H9 (cell line): ENCODE measurements at regions not wholly inside any gene's neighbourhood (a gene's known extent, or its start where the extent isn't known, plus 50 kb on each side); places are given as distances from the start of the nearest gene placed in this dataset.

Experiments
- DNase-seq: peaks from one replicate; pipeline ENCODE4 v3.0.0-alpha.2; 2017
- H2AFZ ChIP-seq: one replicate; pipeline ENCODE4 v1.6.1; 2013; ENCODE audit warnings: mild to moderate bottlenecking, low read length, control low read depth, moderate library complexity
- H2AK5ac ChIP-seq: 2 replicates; pipeline ENCODE4 v1.6.1; 2013; ENCODE audit warnings: low read length, control low read depth, mixed read lengths; ENCODE audit not compliant: insufficient read length
- H2BK120ac ChIP-seq: one replicate; pipeline ENCODE4 v1.6.1; 2013; ENCODE audit warnings: low read depth, mild to moderate bottlenecking, low read length, control low read depth, inconsistent platforms; ENCODE audit not compliant: poor library complexity, severe bottlenecking
- H2BK12ac ChIP-seq: 2 replicates; pipeline ENCODE4 v1.6.1; 2013; ENCODE audit warnings: low read length, control low read depth, mixed read lengths, low read depth; ENCODE audit not compliant: insufficient read length
- H2BK15ac ChIP-seq: 2 replicates; pipeline ENCODE4 v1.6.1; 2013; ENCODE audit warnings: low read depth, low read length, control low read depth
- H2BK20ac ChIP-seq: one replicate; pipeline ENCODE4 v1.6.1; 2013; ENCODE audit warnings: low read depth, mild to moderate bottlenecking, low read length, control low read depth, inconsistent platforms; ENCODE audit not compliant: poor library complexity, severe bottlenecking
- H2BK5ac ChIP-seq: 2 replicates; pipeline ENCODE4 v1.6.1; 2013; ENCODE audit warnings: low read length, control low read depth, mixed read lengths; ENCODE audit not compliant: insufficient read length
- H3K14ac ChIP-seq: 2 replicates; pipeline ENCODE4 v1.6.1; 2013; ENCODE audit warnings: low read length, control low read depth; ENCODE audit not compliant: insufficient read depth
- H3K18ac ChIP-seq: 2 replicates; pipeline ENCODE4 v1.6.1; 2013; ENCODE audit warnings: low read depth, mild to moderate bottlenecking, mixed read lengths, low read length, control low read depth; ENCODE audit not compliant: insufficient read length
- H3K23ac ChIP-seq: 2 replicates; pipeline ENCODE4 v1.6.1; 2013; ENCODE audit warnings: low read length, control low read depth, mixed read lengths, low read depth; ENCODE audit not compliant: insufficient read length
- H3K23me2 ChIP-seq: 2 replicates; pipeline ENCODE4 v1.6.1; 2013; ENCODE audit warnings: low read depth, mild to moderate bottlenecking, mixed read lengths, low read length, control low read depth; ENCODE audit not compliant: insufficient read length, poor library complexity, severe bottlenecking
- H3K27ac ChIP-seq: 2 replicates; pipeline ENCODE4 v1.5.1; 2013; ENCODE audit warnings: low read length, control low read depth, mixed read lengths, low read depth; ENCODE audit not compliant: insufficient read length
- H3K27me3 ChIP-seq: 2 replicates; pipeline ENCODE4 v1.6.1; 2013; ENCODE audit warnings: low read length, control low read depth, inconsistent platforms; ENCODE audit not compliant: insufficient read depth
- H3K4ac ChIP-seq: 2 replicates; pipeline ENCODE4 v1.6.1; 2013; ENCODE audit warnings: low read depth, mild to moderate bottlenecking, control low read depth, inconsistent platforms, low read length, moderate library complexity
- H3K4me1 ChIP-seq: 2 replicates; pipeline ENCODE4 v1.6.1; 2013; ENCODE audit warnings: low read length, control low read depth, inconsistent platforms; ENCODE audit not compliant: insufficient read depth
- H3K4me2 ChIP-seq: 2 replicates; pipeline ENCODE4 v1.6.1; 2013; ENCODE audit warnings: low read length, control low read depth, mixed read lengths; ENCODE audit not compliant: insufficient read length, insufficient read depth
- H3K56ac ChIP-seq: 2 replicates; pipeline ENCODE4 v1.6.1; 2013; ENCODE audit warnings: low read depth, mild to moderate bottlenecking, mixed read lengths, low read length, control low read depth; ENCODE audit not compliant: insufficient read length
- H3K79me1 ChIP-seq: 2 replicates; pipeline ENCODE4 v1.6.1; 2013; ENCODE audit warnings: low read depth, mild to moderate bottlenecking, moderate library complexity, low read length, control low read depth, inconsistent platforms; ENCODE audit not compliant: insufficient read depth, poor library complexity, severe bottlenecking
- H3K79me2 ChIP-seq: 2 replicates; pipeline ENCODE4 v1.6.1; 2013; ENCODE audit warnings: low read length, control low read depth, inconsistent platforms; ENCODE audit not compliant: insufficient read depth
- H3K9ac ChIP-seq: 2 replicates; pipeline ENCODE4 v1.6.1; 2013; ENCODE audit warnings: low read length, control low read depth, mixed read lengths; ENCODE audit not compliant: insufficient read length; ENCODE audit errors: extremely low read depth
- H3K9me3 ChIP-seq: one replicate; pipeline ENCODE4 v1.6.1; 2013; ENCODE audit warnings: low read depth, low read length, inconsistent platforms; ENCODE audit not compliant: control insufficient read depth
- H3T11ph ChIP-seq: one replicate; pipeline ENCODE4 v1.6.1; 2013; ENCODE audit warnings: mild to moderate bottlenecking, low read length, control low read depth, inconsistent platforms
- H4K20me1 ChIP-seq: one replicate; pipeline ENCODE4 v1.6.1; 2013; ENCODE audit not compliant: control insufficient read depth, insufficient read length, insufficient read depth
- H4K5ac ChIP-seq: 2 replicates; pipeline ENCODE4 v1.6.1; 2013; ENCODE audit warnings: low read depth, mild to moderate bottlenecking, mixed read lengths, low read length, control low read depth; ENCODE audit not compliant: insufficient read length
- H4K8ac ChIP-seq: replicated peaks from 2 replicates; pipeline ENCODE4 v1.6.1; 2013; ENCODE audit warnings: low read length, control low read depth, mixed read lengths, low read depth; ENCODE audit not compliant: insufficient read length
- H4K91ac ChIP-seq: 2 replicates; pipeline ENCODE4 v1.6.1; 2013; ENCODE audit warnings: low read depth, mild to moderate bottlenecking, moderate library complexity, mixed read lengths, low read length, control low read depth; ENCODE audit not compliant: insufficient read length
- H3K27ac Mint-ChIP-seq, 3 experiments: 2 replicates in 2 of 3; 3 replicates in 1 of 3; pipeline ENCODE4 v1.8.0; 2020 to 2021; ENCODE audit warnings: mixed read lengths in 3 of 3, mild to moderate bottlenecking in 1 of 3, moderate library complexity in 1 of 3
- H3K27me3 Mint-ChIP-seq: 2 replicates; pipeline ENCODE4 v1.8.0; 2021; ENCODE audit warnings: low read depth, mild to moderate bottlenecking, moderate library complexity, mixed read lengths
- H3K36me3 Mint-ChIP-seq, 3 experiments: 2 replicates in 2 of 3; 3 replicates in 1 of 3; pipeline ENCODE4 v1.8.0; 2020 to 2021; ENCODE audit warnings: low read depth in 3 of 3, mixed read lengths in 3 of 3; ENCODE audit not compliant: insufficient read depth in 1 of 3
- H3K4me1 Mint-ChIP-seq, 2 experiments: 2 replicates each; pipeline ENCODE4 v1.8.0; 2020; ENCODE audit warnings: mixed read lengths in 2 of 2
- H3K4me3 Mint-ChIP-seq, 2 experiments: 2 replicates in 1 of 2; 3 replicates in 1 of 2; pipeline ENCODE4 v1.8.0; 2020 to 2021; ENCODE audit warnings: mild to moderate bottlenecking in 2 of 2, mixed read lengths in 2 of 2, moderate library complexity in 1 of 2
- H3K9me3 Mint-ChIP-seq, 2 experiments: 2 replicates in 1 of 2; 3 replicates in 1 of 2; pipeline ENCODE4 v1.8.0; 2020; ENCODE audit warnings: mild to moderate bottlenecking in 2 of 2, mixed read lengths in 2 of 2, moderate library complexity in 1 of 2
- CTCF ChIP-seq: fragments of 200-600 bp; sonication (generic); conservative IDR thresholded peaks from 3 replicates; pipeline ENCODE4 v1.8.0; 2021; ENCODE audit warnings: antibody characterized with exemption, mild to moderate bottlenecking
- WGBS: extraction: QIAGEN DNeasy Blood & Tissue Kit; methylation state at CpG from one replicate; pipeline ENCODE4 v1.1.7; 2013; ENCODE audit warnings: missing lambda C conversion rate, low lambda C conversion rate, mixed read lengths; ENCODE audit not compliant: insufficient read length; ENCODE audit errors: extremely low coverage; 5-methylcytosine and 5-hydroxymethylcytosine counted together

GRCh38 chr14:32027255-32027939 is 49.7 kb upstream of the ARHGAP5 start:
- Histone ChIP-seq H4K8ac (no peak overlapping the region), H2BK12ac (no peak overlapping the region), H3K79me2 (no peaks in the 10 kb centered on the region; the same call in 1 of the 2 replicates), H3K4ac (no peak overlapping the region), H4K20me1 (no peaks in the 10 kb centered on the region), H3K23ac (no peak overlapping the region), H3K4me2 (no peak overlapping the region), H3K14ac (no peak overlapping the region), H2BK5ac (no peak overlapping the region), H3K18ac (no peak overlapping the region), H4K91ac (no peak overlapping the region), H2AFZ (no peak overlapping the region), H2BK15ac (no peak overlapping the region), H3K27me3 (no peaks in the 10 kb centered on the region), H3K9me3 (no peaks in the 10 kb centered on the region), H3K9ac (no peak overlapping the region), H2BK120ac (no peak overlapping the region), H4K5ac (no peak overlapping the region), H3K79me1 (no peaks in the 10 kb centered on the region), H3K23me2 (no peaks in the 10 kb centered on the region), H3T11ph (no peak overlapping the region), H2BK20ac (no peak overlapping the region), H3K27ac (no peak overlapping the region), H3K4me1 (no peaks in the 10 kb centered on the region), H2AK5ac (no peak overlapping the region), H3K56ac (no peak overlapping the region)
- no peaks in the 10 kb centered on the region for H3K4me1 Mint-ChIP-seq
- no peak overlapping the region for H3K4me3 Mint-ChIP-seq
- no peaks in the 10 kb centered on the region for H3K27me3 Mint-ChIP-seq
- no peak for TF ChIP-seq CTCF
- DNase-seq: no peak
- WGBS: no CpG with 5 or more reads among the region's 5 CpGs
- H3K27ac Mint-ChIP-seq: no peak overlapping the region
- H3K36me3 Mint-ChIP-seq: no peaks in the 10 kb centered on the region
- H3K9me3 Mint-ChIP-seq: no peaks in the 10 kb centered on the region
